ENCODE measurements at regions not wholly inside any gene's neighbourhood (a gene's known extent, or its start where the extent isn't known, plus 50 kb on each side); places are given as distances from the start of the nearest gene placed in this dataset.

- DNase-seq (no peak), ATAC-seq (ENCODE audit: poor library complexity) (no peak)
- intact Hi-C loops (cut with DNase I): no loop called here
These were observed 159.0 kb upstream of the UNC5B start for GRCh38 chr10:71053169-71053895.

GRCh38 chr10:71058308-71058707, 154.1 kb upstream of the UNC5B start:
- ATAC-seq (ENCODE audit: poor library complexity) (no peak), DNase-seq (no peak)
- intact Hi-C loops (cut with DNase I): no loop called here

- DNase-seq (peak; percentile 61), ATAC-seq (ENCODE audit: poor library complexity) (peak; percentile 65)
- intact Hi-C loops (cut with DNase I): no loop called here
These were observed 153.1 kb upstream of the UNC5B start for GRCh38 chr10:71059054-71059818.

GRCh38 chr10:71059943-71060342, 152.4 kb upstream of the UNC5B start:
- intact Hi-C loops (cut with DNase I): no loop called here
- DNase-seq: no peak

GRCh38 chr10:71060476-71061426, 151.6 kb upstream of the UNC5B start:
- DNase-seq (no peak), ATAC-seq (ENCODE audit: poor library complexity) (no peak)
- intact Hi-C loops (cut with DNase I): no loop called here

More at GRCh38 chr10:71059943-71060342, 152.4 kb upstream of the UNC5B start:
- ATAC-seq (ENCODE audit: poor library complexity): no peak

GRCh38 chr10:71061472-71061871, 150.9 kb upstream of the UNC5B start:
- DNase-seq (no peak), ATAC-seq (ENCODE audit: poor library complexity) (no peak)
- intact Hi-C loops (cut with DNase I): no loop called here

- no peak for ATAC-seq (ENCODE audit: poor library complexity)
- DNase-seq: no peak
- intact Hi-C loops (cut with DNase I): no loop called here
These were observed 150.2 kb upstream of the UNC5B start for GRCh38 chr10:71062156-71062555.

GRCh38 chr10:71063401-71063800, 149.0 kb upstream of the UNC5B start:
- intact Hi-C loops (cut with DNase I): no loop called here
- ATAC-seq (ENCODE audit: poor library complexity) (no peak), DNase-seq (no peak)

GRCh38 chr10:71064413-71065118, 147.8 kb upstream of the UNC5B start:
- intact Hi-C loops (cut with DNase I): no loop called here
- ATAC-seq (ENCODE audit: poor library complexity) (peak; percentile 76), DNase-seq (no peak)

GRCh38 chr10:71065659-71066058, 146.7 kb upstream of the UNC5B start:
- ATAC-seq (ENCODE audit: poor library complexity): no peak
- DNase-seq: no peak
- intact Hi-C loops (cut with DNase I): no loop called here

- DNase-seq (no peak), ATAC-seq (ENCODE audit: poor library complexity) (no peak)
- intact Hi-C loops (cut with DNase I): no loop called here
These were observed 145.8 kb upstream of the UNC5B start for GRCh38 chr10:71066600-71066999.

GRCh38 chr10:71067098-71067740, 145.2 kb upstream of the UNC5B start:
- intact Hi-C loops (cut with DNase I): no loop called here
- ATAC-seq (ENCODE audit: poor library complexity) (no peak), DNase-seq (no peak)

GRCh38 chr10:71068861-71069271, 143.5 kb upstream of the UNC5B start:
- DNase-seq (peak; percentile 77), ATAC-seq (ENCODE audit: poor library complexity) (peak; percentile 84)
- intact Hi-C loops (cut with DNase I): no loop called here

- DNase-seq: no peak
- intact Hi-C loops (cut with DNase I): loop anchor here (5.0 kb wide), 1 partner anchor 137 kb away; no protein-coding TSS in a partner anchor
- ATAC-seq (ENCODE audit: poor library complexity): no peak
These were observed 142.3 kb upstream of the UNC5B start for GRCh38 chr10:71069909-71070666.

GRCh38 chr10:71070741-71071140, 141.6 kb upstream of the UNC5B start:
- no peak for ATAC-seq (ENCODE audit: poor library complexity)
- intact Hi-C loops (cut with DNase I): loop anchor here (5.0 kb wide), 1 partner anchor 137 kb away; no protein-coding TSS in a partner anchor
- no peak for DNase-seq

GRCh38 chr10:71072131-71072822, 140.1 kb upstream of the UNC5B start:
- intact Hi-C loops (cut with DNase I): loop anchor here (5.0 kb wide), 1 partner anchor 135 kb away; no protein-coding TSS in a partner anchor
- ATAC-seq (ENCODE audit: poor library complexity): no peak
- no peak for DNase-seq

GRCh38 chr10:71072823-71073210, 139.6 kb upstream of the UNC5B start:
- ATAC-seq (ENCODE audit: poor library complexity) (no peak), DNase-seq (no peak)
- intact Hi-C loops (cut with DNase I): loop anchor here (5.0 kb wide), 1 partner anchor 134 kb away; no protein-coding TSS in a partner anchor

All from Right ventricle myocardium superior (tissue), 1 donor.